B cell (primary cell): ENCODE measurements at regions not wholly inside any gene's neighbourhood (a gene's known extent, or its start where the extent isn't known, plus 50 kb on each side); places are given as distances from the start of the nearest gene placed in this dataset.

ENCODE experiments used
- ATAC-seq: fragments of 200-7000 bp; cut with Tn5 transposase; one replicate; pipeline ENCODE4 v1.10.0; 2021; ENCODE audit warnings: low read depth, mild to moderate bottlenecking, moderate number of reproducible peaks, moderate library complexity
- CTCF ChIA-PET: fragments of 350-600 bp; sonication (Branson Sonifier 250); formaldehyde crosslinking; loops from one replicate; lab custom pipeline; 2021; ENCODE audit warnings: antibody characterized with exemption, inconsistent platforms; lab: Charles Lee
- POLR2A ChIA-PET: fragments of 350-600 bp; sonication (Branson Sonifier 250); formaldehyde crosslinking; loops from one replicate; lab custom pipeline; 2021; ENCODE audit warnings: antibody characterized with exemption; lab: Charles Lee
- DNase-seq: peaks from one replicate; pipeline ENCODE4 v3.0.0; 2013
- H2AFZ ChIP-seq: 2 replicates; pipeline ENCODE4 v1.6.1; 2012; ENCODE audit warnings: mild to moderate bottlenecking, low read depth, low read length; ENCODE audit not compliant: insufficient read depth, poor library complexity, severe bottlenecking
- H3K27ac ChIP-seq, 2 donors: 1 replicate in 1 of 2; 2 replicates in 1 of 2; pipeline ENCODE4 v1.5.1; 2012 to 2013; ENCODE audit warnings: low read length in 2 of 2, mild to moderate bottlenecking in 2 of 2, moderate library complexity in 1 of 2
- H3K27me3 ChIP-seq, 4 experiments: fragments of 200-600 bp in 1 of 4; sonication (generic) in 1 of 4; replicated peaks in 1 of 4; 1 replicate in 2 of 4; 2 replicates in 2 of 4; pipeline versions ENCODE4 v1.6.1 to v1.7.0; 2013 to 2016; ENCODE audit warnings: low read length in 3 of 4, mild to moderate bottlenecking in 2 of 4, mixed read lengths in 1 of 4, moderate library complexity in 1 of 4; ENCODE audit not compliant: insufficient read depth in 4 of 4, control insufficient read depth in 3 of 4; ENCODE audit errors: control extremely low read depth in 1 of 4
- H3K36me3 ChIP-seq, 2 experiments: replicated peaks in 1 of 2; 1 replicate in 1 of 2; 2 replicates in 1 of 2; pipeline versions ENCODE4 v1.6.1 to v1.7.1; 2013; ENCODE audit warnings: low read length in 1 of 2; ENCODE audit not compliant: insufficient read depth in 2 of 2, control insufficient read depth in 1 of 2; ENCODE audit errors: control extremely low read depth in 1 of 2, extremely low read depth in 1 of 2
- H3K4me1 ChIP-seq, 2 donors: fragments of 200-600 bp in 1 of 2; sonication (generic) in 1 of 2; 1 replicate in 1 of 2; 2 replicates in 1 of 2; pipeline versions ENCODE4 v1.5.1 to v1.6.1; 2013 to 2017; ENCODE audit warnings: low read length in 2 of 2; ENCODE audit not compliant: control insufficient read depth in 2 of 2, insufficient read depth in 2 of 2
- H3K4me2 ChIP-seq: replicated peaks from 2 replicates; pipeline ENCODE3; 2012; ENCODE audit warnings: mild to moderate bottlenecking, low read depth, low read length; ENCODE audit not compliant: poor library complexity, severe bottlenecking
- H3K4me3 ChIP-seq, 5 experiments: fragments of 200-600 bp in 1 of 5; sonication (generic) in 1 of 5; 1 replicate in 3 of 5; 2 replicates in 2 of 5; pipeline versions ENCODE4 v1.5.1 to v1.7.0; 2011 to 2016; ENCODE audit warnings: low read length in 4 of 5, mild to moderate bottlenecking in 4 of 5, low read depth in 2 of 5, control low read depth in 1 of 5, moderate library complexity in 1 of 5; ENCODE audit not compliant: insufficient read depth in 1 of 5; ENCODE audit errors: control extremely low read depth in 1 of 5, extremely low read depth in 1 of 5
- H3K79me2 ChIP-seq: fragments of 200-600 bp; sonication (generic); one replicate; pipeline ENCODE4 v1.6.0; 2016; ENCODE audit warnings: low read length; ENCODE audit not compliant: control insufficient read depth, insufficient read depth
- H3K9ac ChIP-seq: fragments of 200-600 bp; sonication (generic); 2 replicates; pipeline ENCODE4 v1.6.1; 2017; ENCODE audit warnings: mild to moderate bottlenecking, low read length, moderate library complexity
- H3K9me3 ChIP-seq, 3 donors: one replicate each; pipeline versions ENCODE4 v1.6.1 to v1.7.1; 2013; ENCODE audit warnings: low read length in 2 of 3; ENCODE audit not compliant: control insufficient read depth in 2 of 3, insufficient read depth in 1 of 3; ENCODE audit errors: control extremely low read depth in 1 of 3
- H4K20me1 ChIP-seq: 2 replicates; pipeline ENCODE4 v1.6.0; 2012; ENCODE audit warnings: mild to moderate bottlenecking, low read length; ENCODE audit not compliant: insufficient read depth, control insufficient read depth, poor library complexity, severe bottlenecking
- H3K27ac Mint-ChIP-seq: one replicate; pipeline ENCODE4 v1.8.0; 2021; ENCODE audit warnings: mixed read lengths
- H3K27me3 Mint-ChIP-seq: one replicate; pipeline ENCODE4 v1.8.0; 2021; ENCODE audit warnings: mixed read lengths
- H3K4me1 Mint-ChIP-seq: one replicate; pipeline ENCODE4 v1.8.0; 2021; ENCODE audit warnings: mixed read lengths
- H3K4me3 Mint-ChIP-seq: one replicate; pipeline ENCODE4 v1.8.0; 2021; ENCODE audit warnings: mixed read lengths
- H3K9me3 Mint-ChIP-seq: one replicate; pipeline ENCODE4 v1.8.0; 2022; ENCODE audit warnings: mixed read lengths; ENCODE audit not compliant: insufficient read depth
- CTCF ChIP-seq: fragments of 200-600 bp; IDR thresholded peaks from one replicate; pipeline ENCODE4 v1.8.0; 2022; ENCODE audit warnings: antibody characterized with exemption, mild to moderate bottlenecking
- EZH2 ChIP-seq: IDR thresholded peaks from 2 replicates; pipeline ENCODE4 v1.6.1; 2012; ENCODE audit warnings: borderline replicate concordance, low read depth, mild to moderate bottlenecking, moderate library complexity, low read length; ENCODE audit not compliant: insufficient read depth, poor library complexity, severe bottlenecking
- WGBS: methylation state at CpG from one replicate; pipeline ENCODE4 v1.1.5; 2013; ENCODE audit warnings: missing lambda C conversion rate; ENCODE audit not compliant: insufficient coverage; 5-methylcytosine and 5-hydroxymethylcytosine counted together
- intact Hi-C: fragments of 100-400 bp; cut with micrococcal nuclease; formaldehyde crosslinking; loops from one replicate; pipeline ENCODE4 v1.10.0; 2022

- Histone ChIP-seq H3K27ac (no peak overlapping the region), H4K20me1 (no peaks in the 10 kb centered on the region), H3K4me1 (peaks cover 26 to 27% of the 10 kb centered on the region in 2 donors), H2AFZ (no peak overlapping the region), H3K36me3 (no peaks in the 10 kb centered on the region), H3K27me3 (no peaks in the 10 kb centered on the region), H3K4me3 (no peak overlapping the region), H3K9ac (no peak overlapping the region), H3K79me2 (no peaks in the 10 kb centered on the region), H3K4me2 (no peak overlapping the region), H3K9me3 (no peaks in the 10 kb centered on the region)
- Mint-ChIP-seq H3K9me3 (no peaks in the 10 kb centered on the region), H3K4me3 (no peak overlapping the region), H3K27me3 (no peaks in the 10 kb centered on the region), H3K4me1 (peaks cover 28% of the 10 kb centered on the region), H3K27ac (no peak overlapping the region)
- ChIA-PET CTCF (interaction anchor here (1.2 kb wide), 1 partner anchor 349 kb away, joined by 3 read pairs; no protein-coding TSS in a partner anchor), POLR2A (interaction anchor here (0.6 kb wide), 1 partner anchor 14 kb away, joined by 6 read pairs; no protein-coding TSS in a partner anchor)
- TF ChIP-seq CTCF = no peak
- TF ChIP-seq EZH2 = no peak
- WGBS = no CpG with 5 or more reads among the region's 3 CpGs
- ATAC-seq (no peak), DNase-seq (no peak)
- intact Hi-C loops = no loop called here
Observed at GRCh38 chr6:113655761-113656160, 201.4 kb upstream of the MARCKS start.

- Histone ChIP-seq H3K36me3 (no peaks in the 10 kb centered on the region), H4K20me1 (no peaks in the 10 kb centered on the region), H3K4me1 (peaks cover 10 to 11% of the 10 kb centered on the region in 2 donors), H3K4me3 (no peak overlapping the region), H3K9me3 (no peaks in the 10 kb centered on the region), H3K4me2 (no peak overlapping the region), H3K27me3 (no peaks in the 10 kb centered on the region), H3K27ac (no peak overlapping the region), H2AFZ (no peak overlapping the region), H3K9ac (no peak overlapping the region), H3K79me2 (no peaks in the 10 kb centered on the region)
- intact Hi-C loops = no loop called here
- Mint-ChIP-seq H3K4me1 (peaks cover 13% of the 10 kb centered on the region), H3K4me3 (no peak overlapping the region), H3K9me3 (no peaks in the 10 kb centered on the region), H3K27me3 (no peaks in the 10 kb centered on the region), H3K27ac (no peak overlapping the region)
- no peak for ATAC-seq
- ChIA-PET POLR2A (no interaction called here), CTCF (interaction anchor here (0.5 to 1.5 kb wide), 3 partner anchors 8 to 440 kb away, joined by 3 read pairs; no protein-coding TSS in a partner anchor)
- 100% methylated on average over 1 of the region's 4 CpGs for WGBS
- TF ChIP-seq CTCF (no peak), EZH2 (no peak)
- no peak for DNase-seq
Observed at GRCh38 chr6:113659762-113660404, 197.3 kb upstream of the MARCKS start.
